GM13976 (cell line): ENCODE measurements at regions not wholly inside any gene's neighbourhood (a gene's known extent, or its start where the extent isn't known, plus 50 kb on each side); places are given as distances from the start of the nearest gene placed in this dataset.

ENCODE experiments used
- DNase-seq: peaks from one replicate; pipeline ENCODE4 v3.0.0; 2012; ENCODE audit warnings: low spot score
- CTCF ChIP-seq: IDR thresholded peaks from 2 replicates; pipeline ENCODE4 v1.5.1; 2012; ENCODE audit warnings: borderline replicate concordance, mild to moderate bottlenecking; ENCODE audit not compliant: insufficient read depth; ENCODE audit errors: extremely low read depth, missing control alignments, control extremely low read depth
- in situ Hi-C: fragments of 300-500 bp; cut with MboI; formaldehyde crosslinking; loops from one replicate; pipeline ENCODE4 v1.12.0; 2022; ENCODE audit warnings: low sequenced_read_pairs, mixed read lengths, inconsistent platforms; ENCODE audit not compliant: unreplicated experiment

DNA sequence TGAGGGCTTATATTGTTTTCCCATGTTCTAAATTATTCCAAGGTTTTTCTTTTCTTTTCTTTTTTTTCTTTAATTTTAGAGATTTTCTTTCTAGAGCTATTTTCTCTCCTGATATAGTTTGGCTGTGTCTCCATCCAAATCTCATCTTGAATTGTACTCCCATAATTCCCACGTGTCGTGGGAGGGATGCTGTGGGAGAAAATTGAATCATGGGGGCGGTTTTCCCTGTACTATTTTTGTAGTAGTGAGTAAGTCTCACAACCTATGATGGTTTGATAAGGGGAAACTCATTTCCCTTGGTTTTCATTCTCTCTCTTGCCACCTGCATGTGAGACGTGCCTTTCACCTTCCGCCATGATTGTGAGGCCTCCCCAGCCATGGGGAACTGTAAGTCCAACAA lies 1906.4 kb upstream of the PRR20A start:
- TF ChIP-seq CTCF, result no peak
- in situ Hi-C loops, result no loop called here
- no peak for DNase-seq

GRCh38 chr13:55245005-55245644 lies 1895.6 kb upstream of the PRR20A start:
- in situ Hi-C loops, result no loop called here
- DNase-seq, result no peak
- TF ChIP-seq CTCF, result no peak

GRCh38 chr13:55255236-55255635 lies 1885.5 kb upstream of the PRR20A start:
- no peak for DNase-seq
- in situ Hi-C loops, result no loop called here

DNA sequence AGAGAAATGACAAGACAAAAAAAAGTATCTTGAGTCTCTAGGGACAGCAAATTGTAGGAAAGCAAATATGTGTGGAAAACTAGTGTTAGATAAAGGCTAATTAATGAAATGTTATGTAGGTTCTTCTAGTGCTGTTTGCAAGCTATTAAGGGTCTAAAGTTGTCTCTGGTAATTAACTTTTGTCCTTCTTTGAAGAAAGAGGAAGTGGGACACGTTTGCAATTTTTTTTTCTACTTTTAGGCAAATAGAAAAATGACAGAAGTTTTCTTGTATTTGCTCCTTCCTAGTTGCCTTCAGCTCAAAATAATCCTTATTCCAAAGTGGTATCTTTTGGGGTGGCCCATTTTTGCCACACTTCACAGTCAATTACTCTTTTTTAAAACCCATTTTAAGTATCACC lies 1877.7 kb upstream of the PRR20A start:
- DNase-seq, result no peak
- in situ Hi-C loops, result no loop called here
- TF ChIP-seq CTCF, result no peak

More at GRCh38 chr13:55255236-55255635, 1885.5 kb upstream of the PRR20A start:
- no peak for TF ChIP-seq CTCF

- in situ Hi-C loops, result no loop called here
- DNase-seq, result no peak
- no peak for TF ChIP-seq CTCF
Observed at GRCh38 chr13:55266644-55267043, 1874.1 kb upstream of the PRR20A start.

GRCh38 chr13:55298201-55298600 lies 1842.5 kb upstream of the PRR20A start:
- in situ Hi-C loops, result no loop called here
- TF ChIP-seq CTCF, result no peak
- DNase-seq, result no peak
